ENCODE measurements at regions not wholly inside any gene's neighbourhood (a gene's known extent, or its start where the extent isn't known, plus 50 kb on each side); places are given as distances from the start of the nearest gene placed in this dataset.

- no peaks in the 10 kb centered on the region for H3K4me1 ChIP-seq (ENCODE audit: control insufficient read depth, insufficient read depth, low read length)
- H3K36me3 ChIP-seq (ENCODE audit: control insufficient read depth in 2 of 2, insufficient read depth in 1 of 2, low read length in 2 of 2) = no peaks in the 10 kb centered on the region
- no peak overlapping the region for H3K4me3 ChIP-seq (ENCODE audit: low read depth, low read length)
- H3K27ac ChIP-seq (ENCODE audit: extremely low read depth, low read depth, low read length) = no peak overlapping the region
- TF ChIP-seq ZNF19 (tag by site-specific recombination; IDR thresholded peaks at IDR 0.05; ENCODE audit: low read depth) (no peak), ZXDB (tag by site-specific recombination; IDR thresholded peaks at IDR 0.05) (no peak), ZNF266 (tag by site-specific recombination; IDR thresholded peaks at IDR 0.05; ENCODE audit: low read depth) (no peak), ZNF843 (tag by site-specific recombination; IDR thresholded peaks at IDR 0.05) (no peak)
- no peaks in the 10 kb centered on the region for H3K9me3 ChIP-seq (ENCODE audit: control insufficient read depth, insufficient read depth, low read depth, low read length)
- POLR2A ChIA-PET = no interaction called here
- CTCF ChIA-PET = interaction anchor here (0.6 to 2.3 kb wide), 2 partner anchors 9 to 11 kb away, joined by 3 to 9 read pairs; no protein-coding TSS in a partner anchor
These were observed 123.1 kb downstream of the OLIG3 start for GRCh38 chr6:137370871-137371633.

GRCh38 chr6:137369136-137369535, 125.1 kb downstream of the OLIG3 start:
- no peaks in the 10 kb centered on the region for H3K4me1 ChIP-seq (ENCODE audit: control insufficient read depth, insufficient read depth, low read length)
- ChIA-PET CTCF (interaction anchor here (0.5 kb wide), 1 partner anchor 37 kb away, joined by 4 read pairs; no protein-coding TSS in a partner anchor), POLR2A (no interaction called here)
- no peaks in the 10 kb centered on the region for H3K9me3 ChIP-seq (ENCODE audit: control insufficient read depth, insufficient read depth, low read depth, low read length)
- H3K4me3 ChIP-seq (ENCODE audit: low read depth, low read length) = no peak overlapping the region
- H3K27ac ChIP-seq (ENCODE audit: extremely low read depth, low read depth, low read length) = no peak overlapping the region
- no peak for TF ChIP-seq ZNF670 (tag by site-specific recombination; IDR thresholded peaks at IDR 0.05; ENCODE audit: low read depth)
- TF ChIP-seq ZNF266 (tag by site-specific recombination; IDR thresholded peaks at IDR 0.05; ENCODE audit: low read depth) = no peak
- no peak for TF ChIP-seq ZIC2 (tag by site-specific recombination; IDR thresholded peaks at IDR 0.05)
- no peak for TF ChIP-seq ZNF514 (tag by site-specific recombination; IDR thresholded peaks at IDR 0.05)
- TF ChIP-seq SCRT2 (tag by site-specific recombination; IDR thresholded peaks at IDR 0.05) = no peak
- TF ChIP-seq ZNF292 (tag by site-specific recombination; IDR thresholded peaks at IDR 0.05; ENCODE audit: borderline replicate concordance, low read depth) = no peak
- TF ChIP-seq ZFP69B (tag by site-specific recombination; IDR thresholded peaks at IDR 0.05) = no peak
- no peak for TF ChIP-seq ZNF169 (tag by site-specific recombination; IDR thresholded peaks at IDR 0.05)
- TF ChIP-seq WT1 (tag by site-specific recombination; IDR thresholded peaks at IDR 0.05) = no peak
- TF ChIP-seq REST (tag by site-specific recombination; IDR thresholded peaks at IDR 0.05) = no peak
- TF ChIP-seq ZBTB20 (tag by site-specific recombination; IDR thresholded peaks at IDR 0.05) = no peak
- no peak for TF ChIP-seq PRDM10 (tag by site-specific recombination; IDR thresholded peaks at IDR 0.05)
- TF ChIP-seq ZNF324 (tag by site-specific recombination; IDR thresholded peaks at IDR 0.05) = no peak
- no peak for TF ChIP-seq ZNF211 (tag by site-specific recombination; IDR thresholded peaks at IDR 0.05; ENCODE audit: low read depth)
- TF ChIP-seq ZNF202 (tag by site-specific recombination; IDR thresholded peaks at IDR 0.05; ENCODE audit: borderline replicate concordance) = no peak
- TF ChIP-seq ZNF140 (tag by site-specific recombination; IDR thresholded peaks at IDR 0.05) = no peak
- no peak for TF ChIP-seq ZNF416 (tag by site-specific recombination; IDR thresholded peaks at IDR 0.05)
- TF ChIP-seq ZBTB26 (tag by site-specific recombination; optimal IDR thresholded peaks at IDR 0.05) = no peak
- no peaks in the 10 kb centered on the region for H3K36me3 ChIP-seq (ENCODE audit: control insufficient read depth in 2 of 2, insufficient read depth in 1 of 2, low read length in 2 of 2)
